ENCODE measurements at regions not wholly inside any gene's neighbourhood (a gene's known extent, or its start where the extent isn't known, plus 50 kb on each side); places are given as distances from the start of the nearest gene placed in this dataset.

DNA sequence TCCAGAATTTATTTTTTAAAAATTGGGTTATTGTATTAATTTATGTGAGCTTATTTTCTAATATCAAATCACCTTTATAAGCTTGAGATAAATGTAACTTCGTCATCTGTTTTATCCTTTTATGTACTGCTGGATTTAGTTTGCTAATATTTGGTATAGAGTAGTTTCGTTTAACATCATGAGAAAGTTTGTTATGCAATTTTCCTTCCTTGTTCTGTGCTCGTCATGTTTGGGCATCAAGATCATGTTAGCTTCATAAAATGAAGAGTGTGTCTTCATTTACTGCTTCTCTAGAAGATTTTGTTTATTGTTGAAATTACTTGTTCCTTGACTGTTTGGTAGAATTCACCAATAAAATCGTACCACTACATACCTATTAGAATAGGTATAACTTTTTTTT, 262.1 kb upstream of the SATB1 start:
- 1% methylated on average over 4 of the region's 4 CpGs for WGBS (ENCODE audit: insufficient coverage, low coverage, missing lambda C conversion rate)
- H4K20me1 ChIP-seq (replicated peaks; ENCODE audit: control insufficient read depth, insufficient read depth, low read length): no peaks in the 10 kb centered on the region
- BruUV-seq (replicated peaks): no TSS peak
- no peaks in the 10 kb centered on the region for H3K9me1 ChIP-seq (ENCODE audit: control insufficient read depth, insufficient read depth, low read length)
- H3K9me3 ChIP-seq (replicated peaks; ENCODE audit: control insufficient read depth, insufficient read depth, low read depth, low read length): no peaks in the 10 kb centered on the region
- no peak for FAIRE-seq
- CTCF ChIA-PET (ENCODE audit: low intra/inter-chr PET ratio): no interaction called here
- no peak overlapping the region for H3K9ac ChIP-seq (ENCODE audit: insufficient read depth in 1 of 2, low read depth in 2 of 2, low read length in 2 of 2)
- DNase-seq (ENCODE audit: extremely low read depth in 1 of 4, low spot score in 3 of 4): no peak
- no peak overlapping the region for H3K27ac ChIP-seq (ENCODE audit: extremely low read depth, low read depth, low read length)
- H3K27me3 ChIP-seq (ENCODE audit: control insufficient read depth in 2 of 2, insufficient read depth in 2 of 2, low read length in 2 of 2): no peaks in the 10 kb centered on the region
- H3K4me3 ChIP-seq: no peak overlapping the region
- no peaks in the 10 kb centered on the region for H3K4me1 ChIP-seq (replicated peaks in 1 of 2; ENCODE audit: control insufficient read depth in 2 of 2, insufficient read depth in 2 of 2, low read length in 2 of 2)
- H2AFZ ChIP-seq (ENCODE audit: low read depth, low read length): no peak overlapping the region
- no peaks in the 10 kb centered on the region for H3K79me2 ChIP-seq (ENCODE audit: control insufficient read depth, insufficient read depth, low read length)
- H3K4me2 ChIP-seq (ENCODE audit: insufficient read depth, low read length): no peak overlapping the region
- TF ChIP-seq SMAD2 (IDR thresholded peaks at IDR 0.05; ENCODE audit: low read depth, low read length): no peak
- no peak for TF ChIP-seq NFRKB (IDR thresholded peaks at IDR 0.05; ENCODE audit: low read depth)
- TF ChIP-seq TEAD1 (CRISPR knock-in tag; IDR thresholded peaks at IDR 0.05): no peak
- no peak for TF ChIP-seq EP300 (IDR thresholded peaks at IDR 0.05; ENCODE audit: low read length)
- TF ChIP-seq VEZF1 (CRISPR knock-in tag; IDR thresholded peaks at IDR 0.05): no peak
- no peak for TF ChIP-seq BCL6 (CRISPR knock-in tag; IDR thresholded peaks at IDR 0.05)
- no peak for TF ChIP-seq FOXK1 (CRISPR knock-in tag; IDR thresholded peaks at IDR 0.05; ENCODE audit: borderline replicate concordance)
- no peak for TF ChIP-seq ZNF408 (CRISPR knock-in tag; IDR thresholded peaks at IDR 0.05; ENCODE audit: low read depth)
- no peak for TF ChIP-seq SAP30 (IDR thresholded peaks at IDR 0.05; ENCODE audit: borderline replicate concordance, insufficient read depth, low read depth, low read length, poor library complexity, severe bottlenecking)
- no peak for TF ChIP-seq MIER1 (IDR thresholded peaks at IDR 0.05; ENCODE audit: low read depth)
- TF ChIP-seq GATA2 (CRISPR knock-in tag; IDR thresholded peaks at IDR 0.05): no peak
- TF ChIP-seq ETV6 (IDR thresholded peaks at IDR 0.05; ENCODE audit: borderline replicate concordance in 1 of 2, low read depth in 2 of 2, low read length in 1 of 2): no peak
- no peak for TF ChIP-seq ETV6 (CRISPR knock-in tag; IDR thresholded peaks at IDR 0.05; ENCODE audit: borderline replicate concordance)
- no peak for TF ChIP-seq THAP12 (CRISPR knock-in tag; IDR thresholded peaks at IDR 0.05)
- no peak for TF ChIP-seq CHCHD3 (CRISPR knock-in tag; IDR thresholded peaks at IDR 0.05)
- no peak for TF ChIP-seq ZKSCAN3 (CRISPR knock-in tag; IDR thresholded peaks at IDR 0.05)
- no peak for TF ChIP-seq NFXL1 (CRISPR knock-in tag; IDR thresholded peaks at IDR 0.05)
- no peak for TF ChIP-seq HOXB6 (CRISPR knock-in tag; IDR thresholded peaks at IDR 0.05; ENCODE audit: borderline replicate concordance)
- TF ChIP-seq ETV1 (tag; conservative IDR thresholded peaks at IDR 0.05; ENCODE audit: low read depth): no peak
- no peak for TF ChIP-seq HNRNPL (IDR thresholded peaks at IDR 0.05; ENCODE audit: low read depth, low read length)
- in situ Hi-C loops (cut with MboI) (no loop called here), intact Hi-C loops (cut with micrococcal nuclease) (no loop called here)
- no peak for ATAC-seq
- POLR2A ChIA-PET: no interaction called here
- H3K36me3 ChIP-seq (ENCODE audit: control insufficient read depth, insufficient read depth, low read length): no peaks in the 10 kb centered on the region

Data from K562 (cell line).